Hepatocyte (in vitro differentiated cells): ENCODE measurements at regions not wholly inside any gene's neighbourhood (a gene's known extent, or its start where the extent isn't known, plus 50 kb on each side); places are given as distances from the start of the nearest gene placed in this dataset.

Experiments used
- DNase-seq: peaks from one replicate; pipeline ENCODE4 v3.0.0-alpha.2; 2016; ENCODE audit warnings: low spot score
- H2AFZ ChIP-seq: fragments of 200-600 bp; sonication (generic); 2 replicates; pipeline ENCODE4 v1.6.0; 2016; ENCODE audit warnings: antibody characterized with exemption, mild to moderate bottlenecking
- H3K27ac ChIP-seq: fragments of 200-600 bp; sonication (generic); 2 replicates; pipeline ENCODE4 v1.5.1; 2016; ENCODE audit warnings: mild to moderate bottlenecking
- H3K27me3 ChIP-seq: fragments of 200-600 bp; sonication (generic); 2 replicates; pipeline ENCODE4 v1.6.1; 2016
- H3K36me3 ChIP-seq: fragments of 200-600 bp; sonication (generic); replicated peaks from 2 replicates; pipeline ENCODE4 v1.5.1; 2016; ENCODE audit warnings: low read depth; ENCODE audit not compliant: insufficient read depth
- H3K4me1 ChIP-seq: fragments of 200-600 bp; sonication (generic); 2 replicates; pipeline ENCODE4 v1.5.1; 2016; ENCODE audit warnings: mild to moderate bottlenecking, moderate library complexity; ENCODE audit not compliant: insufficient read depth
- H3K4me2 ChIP-seq: fragments of 200-600 bp; sonication (generic); 2 replicates; pipeline ENCODE4 v1.6.0; 2016
- H3K4me3 ChIP-seq: fragments of 200-600 bp; sonication (generic); 2 replicates; pipeline ENCODE4 v1.5.1; 2016; ENCODE audit warnings: mild to moderate bottlenecking
- H3K79me2 ChIP-seq: fragments of 200-600 bp; sonication (generic); 2 replicates; pipeline ENCODE4 v1.6.0; 2017; ENCODE audit warnings: mild to moderate bottlenecking
- H3K9me2 ChIP-seq: fragments of 200-600 bp; sonication (generic); replicated peaks from 2 replicates; pipeline ENCODE4 v1.6.0; 2017; ENCODE audit warnings: mild to moderate bottlenecking; ENCODE audit not compliant: insufficient read depth
- H3K9me3 ChIP-seq: fragments of 200-600 bp; sonication (generic); 2 replicates; pipeline ENCODE4 v1.5.1; 2016; ENCODE audit warnings: low read depth, mild to moderate bottlenecking
- H4K20me1 ChIP-seq: fragments of 200-600 bp; sonication (generic); 2 replicates; pipeline ENCODE4 v1.6.0; 2016; ENCODE audit warnings: mild to moderate bottlenecking; ENCODE audit not compliant: insufficient read depth, poor library complexity, severe bottlenecking
- EZH2 ChIP-seq: fragments of 200-600 bp; sonication (generic); IDR thresholded peaks from 2 replicates; pipeline ENCODE4 v1.6.1; 2016; ENCODE audit warnings: antibody characterized with exemption, mild to moderate bottlenecking, borderline replicate concordance
- EZH2phosphoT487 ChIP-seq: fragments of 200-600 bp; sonication (generic); IDR thresholded peaks from one replicate; pipeline ENCODE4 v1.6.1; 2018; ENCODE audit warnings: antibody characterized with exemption, mild to moderate bottlenecking, low read depth, moderate library complexity; ENCODE audit not compliant: unreplicated experiment, severe bottlenecking
- WGBS: methylation state at CpG from one replicate; pipeline ENCODE4 v1.1.6; 2016; ENCODE audit warnings: low lambda C conversion rate; ENCODE audit errors: missing lambda C conversion rate; 5-methylcytosine and 5-hydroxymethylcytosine counted together
- TF ChIP-seq, protein P1 (sequence below): fragments of 200-600 bp; sonication (generic); IDR thresholded peaks from 2 replicates; pipeline ENCODE4 v1.5.1; 2016; ENCODE audit warnings: antibody characterized with exemption, mild to moderate bottlenecking; ENCODE audit not compliant: poor library complexity

DNA sequence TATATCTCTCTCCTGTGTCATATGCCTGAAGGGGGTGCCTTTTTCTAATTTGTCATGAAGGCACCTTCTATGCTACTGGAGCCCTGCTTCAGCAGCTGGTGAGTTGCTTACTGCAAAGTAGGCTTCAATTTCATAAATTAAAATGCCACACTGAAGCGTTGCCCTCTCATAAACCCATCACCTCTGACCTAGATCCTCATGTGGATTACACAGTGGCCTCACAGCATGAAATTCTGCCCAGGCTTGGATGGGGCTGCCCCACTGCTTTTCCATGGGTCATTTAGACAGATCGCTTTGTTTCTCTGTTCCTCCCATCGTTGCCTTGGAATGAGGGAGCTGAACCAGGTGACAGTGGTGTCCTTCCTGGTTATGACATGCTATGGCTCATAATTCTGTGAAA, 131.2 kb downstream of the RPL22L1 start:
- Histone ChIP-seq H3K4me3 (no peak overlapping the region), H3K27me3 (no peaks in the 10 kb centered on the region), H3K36me3 (no peaks in the 10 kb centered on the region), H3K4me2 (no peak overlapping the region), H3K4me1 (peaks cover 16% of the 10 kb centered on the region), H3K79me2 (no peaks in the 10 kb centered on the region), H2AFZ (no peak overlapping the region), H3K9me3 (no peaks in the 10 kb centered on the region), H3K9me2 (no peaks in the 10 kb centered on the region), H4K20me1 (no peaks in the 10 kb centered on the region), H3K27ac (no peak overlapping the region)
- TF ChIP-seq EZH2: no peak
- TF ChIP-seq EZH2phosphoT487: no peak
- TF ChIP-seq, protein P1, sequence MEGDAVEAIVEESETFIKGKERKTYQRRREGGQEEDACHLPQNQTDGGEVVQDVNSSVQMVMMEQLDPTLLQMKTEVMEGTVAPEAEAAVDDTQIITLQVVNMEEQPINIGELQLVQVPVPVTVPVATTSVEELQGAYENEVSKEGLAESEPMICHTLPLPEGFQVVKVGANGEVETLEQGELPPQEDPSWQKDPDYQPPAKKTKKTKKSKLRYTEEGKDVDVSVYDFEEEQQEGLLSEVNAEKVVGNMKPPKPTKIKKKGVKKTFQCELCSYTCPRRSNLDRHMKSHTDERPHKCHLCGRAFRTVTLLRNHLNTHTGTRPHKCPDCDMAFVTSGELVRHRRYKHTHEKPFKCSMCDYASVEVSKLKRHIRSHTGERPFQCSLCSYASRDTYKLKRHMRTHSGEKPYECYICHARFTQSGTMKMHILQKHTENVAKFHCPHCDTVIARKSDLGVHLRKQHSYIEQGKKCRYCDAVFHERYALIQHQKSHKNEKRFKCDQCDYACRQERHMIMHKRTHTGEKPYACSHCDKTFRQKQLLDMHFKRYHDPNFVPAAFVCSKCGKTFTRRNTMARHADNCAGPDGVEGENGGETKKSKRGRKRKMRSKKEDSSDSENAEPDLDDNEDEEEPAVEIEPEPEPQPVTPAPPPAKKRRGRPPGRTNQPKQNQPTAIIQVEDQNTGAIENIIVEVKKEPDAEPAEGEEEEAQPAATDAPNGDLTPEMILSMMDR: no peak
- 88% methylated on average over 3 of the region's 3 CpGs for WGBS
- no peak for DNase-seq

DNA sequence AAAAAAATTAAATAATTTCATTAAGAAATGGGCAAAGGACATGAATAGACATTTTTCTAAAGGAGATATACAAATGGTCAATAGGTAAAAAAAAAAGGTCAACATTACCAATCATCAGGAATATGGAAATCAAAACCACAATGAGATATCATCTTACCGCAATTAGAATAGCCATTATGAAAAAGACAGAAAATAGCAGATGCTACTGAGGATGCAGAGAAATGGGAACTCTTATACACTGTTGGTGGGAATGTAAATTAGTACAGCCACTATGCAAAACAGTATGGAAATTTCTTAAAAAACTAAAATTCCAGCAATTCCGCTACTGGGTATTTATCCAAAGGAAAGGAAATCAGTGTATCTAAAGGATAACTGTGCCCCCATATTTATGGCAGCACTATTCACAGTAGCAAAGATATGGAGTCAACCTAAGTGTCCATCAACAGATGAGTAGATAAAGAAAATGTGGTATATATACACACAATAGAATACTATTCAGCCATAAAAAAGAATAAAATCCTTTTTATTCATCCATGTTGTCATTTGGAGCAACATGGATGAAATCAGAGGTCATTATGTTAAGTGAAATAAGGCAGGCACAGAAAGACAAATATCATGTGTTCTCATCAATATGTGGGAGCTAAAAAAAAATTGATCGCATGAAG, 132.4 kb downstream of the RPL22L1 start:
- WGBS: 94% methylated on average over 3 of the region's 3 CpGs

DNA sequence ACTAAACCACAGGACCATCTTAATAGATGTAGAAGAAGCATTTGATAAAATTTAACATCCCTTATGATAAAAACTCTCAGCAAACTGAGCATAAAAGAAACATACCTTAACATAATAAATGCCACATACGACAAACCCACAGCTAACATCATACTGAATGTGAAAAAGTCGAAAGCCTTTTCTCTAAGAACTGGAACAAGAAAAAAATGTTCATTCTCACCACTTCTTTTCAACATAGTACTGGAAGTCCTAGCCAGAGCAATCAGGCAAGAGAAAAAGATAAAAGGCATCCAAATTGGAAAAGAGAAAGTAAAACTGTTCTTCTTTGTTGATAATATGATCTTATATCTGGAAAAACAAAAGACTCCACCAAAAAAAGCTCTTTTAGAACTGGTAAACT, 134.2 kb downstream of the RPL22L1 start:
- H3K4me2 ChIP-seq: no peak overlapping the region

More for the DNA sequence above, 132.4 kb downstream of the RPL22L1 start:
- Histone ChIP-seq H3K79me2 (no peaks in the 10 kb centered on the region), H4K20me1 (no peaks in the 10 kb centered on the region), H3K27ac (no peak overlapping the region), H3K4me1 (peaks cover 16% of the 10 kb centered on the region), H3K4me3 (no peak overlapping the region), H3K27me3 (no peaks in the 10 kb centered on the region), H3K4me2 (no peak overlapping the region), H3K36me3 (no peaks in the 10 kb centered on the region), H2AFZ (no peak overlapping the region), H3K9me3 (no peaks in the 10 kb centered on the region), H3K9me2 (no peaks in the 10 kb centered on the region)
- TF ChIP-seq, protein P1: no peak
- TF ChIP-seq EZH2 (no peak), EZH2phosphoT487 (no peak)
- DNase-seq: no peak

More for the DNA sequence above, 134.2 kb downstream of the RPL22L1 start:
- Histone ChIP-seq H2AFZ (no peak overlapping the region), H3K27ac (no peak overlapping the region), H3K36me3 (no peaks in the 10 kb centered on the region), H4K20me1 (no peaks in the 10 kb centered on the region), H3K9me2 (no peaks in the 10 kb centered on the region), H3K9me3 (no peaks in the 10 kb centered on the region), H3K4me3 (no peak overlapping the region), H3K79me2 (no peaks in the 10 kb centered on the region), H3K27me3 (no peaks in the 10 kb centered on the region), H3K4me1 (peaks cover 9% of the 10 kb centered on the region)
- 93% methylated on average over 2 of the region's 2 CpGs for WGBS
- no peak for DNase-seq
- TF ChIP-seq EZH2phosphoT487 (no peak), EZH2 (no peak)
- TF ChIP-seq, protein P1: no peak
